HG02678 (cell line): ENCODE measurements at regions not wholly inside any gene's neighbourhood (a gene's known extent, or its start where the extent isn't known, plus 50 kb on each side); places are given as distances from the start of the nearest gene placed in this dataset.
"Not testable (repeated sequence)": the region's sequence is repeated elsewhere in the genome, so short reads cannot be mapped to it uniquely, and the experiment has no call there.

Experiments
- ATAC-seq: cut with Tn5 transposase; IDR thresholded peaks from one replicate; pipeline ENCODE4 v1.9.1; 2021; ENCODE audit warnings: mild to moderate bottlenecking, moderate library complexity; ENCODE audit not compliant: unreplicated experiment

- ATAC-seq, result no peak
Measured at GRCh38 chr11:121909596-121909995, 206.4 kb downstream of the BLID start.

DNA sequence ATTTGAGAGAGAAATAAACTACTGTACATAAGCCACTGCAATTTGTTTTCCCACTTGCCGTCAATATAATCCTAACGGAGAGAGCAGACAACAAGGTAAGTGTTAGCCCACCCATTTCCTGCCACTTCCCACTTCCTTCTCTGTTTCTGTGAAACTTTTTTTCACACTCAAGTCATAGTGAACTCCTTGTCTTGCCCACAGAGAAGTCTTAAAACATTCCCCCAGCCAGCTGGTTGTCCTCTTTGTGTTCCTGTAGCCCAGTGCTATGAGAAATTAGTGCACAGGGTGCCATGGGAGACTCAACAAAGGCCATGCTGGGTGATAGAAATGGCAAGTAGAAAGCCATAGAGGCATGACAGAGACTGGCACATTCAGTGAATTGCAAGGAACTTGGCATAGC is 208.6 kb downstream of the BLID start:
- no peak for ATAC-seq

GRCh38 chr11:121904148-121904547 is 211.9 kb downstream of the BLID start:
- ATAC-seq, result no peak

GRCh38 chr11:121901886-121902285 is 214.1 kb downstream of the BLID start:
- ATAC-seq, result no peak

DNA sequence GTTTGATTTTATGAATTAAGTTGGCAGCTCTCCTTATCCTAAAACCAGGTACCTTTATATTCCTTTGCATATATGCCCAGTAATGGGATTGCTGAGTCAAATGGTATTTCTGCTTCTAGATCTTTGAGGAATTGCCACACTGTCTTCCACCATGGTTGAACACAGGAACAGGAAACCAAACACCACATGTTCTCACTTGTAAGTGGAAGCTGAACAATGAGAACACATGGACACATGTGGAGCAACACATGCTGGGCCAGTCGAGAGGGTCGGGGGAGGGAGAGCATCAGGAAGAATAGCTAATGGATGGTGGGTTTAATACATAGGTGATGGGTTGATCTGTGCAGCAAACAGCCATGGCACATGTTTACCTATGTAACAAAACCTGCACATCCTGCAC is 214.6 kb downstream of the BLID start:
- ATAC-seq, result not testable (repeated sequence)

DNA sequence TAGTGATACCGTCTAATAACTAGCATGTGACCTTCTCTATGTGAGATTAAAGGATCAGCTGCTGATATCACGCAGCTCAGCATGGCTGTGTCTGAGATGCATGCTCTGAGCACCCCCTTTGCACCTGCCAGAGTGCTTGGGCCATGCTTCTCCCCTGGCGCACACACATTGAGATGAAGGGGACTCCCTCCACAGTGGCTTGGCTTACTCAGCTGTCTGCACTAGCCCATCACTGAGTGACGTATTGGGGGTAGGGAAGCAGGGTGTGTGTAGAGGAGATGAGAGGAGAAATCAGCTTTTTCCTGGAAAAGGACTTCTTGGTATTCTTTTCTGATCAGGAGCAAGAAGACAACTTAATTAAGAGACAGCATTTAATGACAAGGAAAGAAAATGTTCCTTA is 216.5 kb downstream of the BLID start:
- ATAC-seq, result no peak

GRCh38 chr11:121898903-121899302 is 217.1 kb downstream of the BLID start:
- no peak for ATAC-seq

DNA sequence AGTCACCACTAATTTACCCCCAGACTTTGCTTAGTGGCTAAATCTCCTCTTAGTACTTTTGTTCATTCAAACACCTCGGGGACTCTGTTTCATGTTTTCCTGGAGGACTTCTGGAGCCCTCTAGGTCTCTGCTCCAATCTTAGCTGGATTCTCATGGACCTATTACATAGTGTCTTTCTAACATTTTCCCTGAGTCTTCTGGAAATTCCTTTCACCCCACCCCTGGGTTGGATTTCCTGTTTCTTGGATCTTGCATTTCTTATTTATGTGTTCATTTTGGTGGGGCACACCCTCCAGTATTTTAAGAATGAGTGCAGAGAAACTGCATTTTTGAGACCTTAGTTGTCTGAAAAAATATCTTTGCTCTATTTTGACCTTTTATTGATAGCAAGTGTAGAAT is 220.1 kb downstream of the BLID start:
- no peak for ATAC-seq

GRCh38 chr11:121894581-121894980 is 221.4 kb downstream of the BLID start:
- ATAC-seq, result no peak

- no peak for ATAC-seq
Measured at GRCh38 chr11:121892863-121893262, 223.2 kb downstream of the BLID start.

DNA sequence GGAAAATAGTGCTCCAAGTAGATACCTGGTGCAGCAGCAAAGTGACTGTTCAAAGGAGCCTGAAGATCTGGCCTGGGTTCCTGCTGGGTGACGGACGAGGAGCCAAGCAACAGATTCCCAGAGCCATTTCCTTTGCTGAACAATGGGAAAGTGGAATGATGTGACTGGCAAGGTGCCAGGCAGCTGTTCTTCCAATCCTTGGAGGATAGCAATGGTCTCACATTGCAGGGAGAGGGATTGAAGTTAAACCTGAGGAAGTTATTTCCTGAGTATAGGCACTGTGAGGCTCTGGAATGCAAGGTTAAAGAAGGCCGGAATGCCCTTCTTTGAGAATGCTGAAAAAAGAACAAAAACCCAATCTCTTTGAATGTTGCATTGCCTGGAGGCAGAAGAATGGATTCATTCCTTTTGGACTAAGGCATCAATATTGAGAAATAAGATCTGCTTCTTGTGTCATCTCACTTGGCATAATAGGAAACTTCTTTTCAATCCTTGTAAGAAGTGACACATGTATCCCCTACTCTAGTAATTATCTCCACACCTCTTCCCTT is 223.8 kb downstream of the BLID start:
- no peak for ATAC-seq

DNA sequence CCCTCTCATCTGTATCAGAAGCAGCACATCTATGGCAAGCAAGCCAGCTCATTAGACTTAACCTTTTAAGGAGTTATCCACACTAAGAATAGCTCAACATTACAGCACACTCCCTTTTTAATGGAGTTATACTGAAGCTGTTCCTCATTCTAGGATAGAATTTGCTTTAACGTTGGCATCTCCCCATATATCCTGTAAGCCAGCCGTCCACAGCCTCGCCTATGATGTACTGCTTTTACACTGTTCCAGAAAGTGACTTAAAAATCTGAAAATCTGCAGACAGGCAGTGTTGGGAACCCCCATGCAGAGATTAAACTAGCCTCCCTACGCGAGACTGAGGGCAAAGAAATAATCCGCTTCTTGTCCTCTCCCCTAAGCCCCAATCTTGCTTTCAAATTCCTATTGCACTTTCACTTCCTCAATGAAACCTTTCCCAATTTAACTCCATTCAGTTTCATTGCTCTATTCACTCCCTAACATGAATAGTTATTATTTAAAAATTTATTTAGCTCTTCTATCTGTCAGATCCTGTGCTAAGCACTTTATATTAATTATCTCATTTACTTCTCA is 225.0 kb downstream of the BLID start:
- ATAC-seq, result no peak

GRCh38 chr11:121890377-121890776 is 225.6 kb downstream of the BLID start:
- no peak for ATAC-seq

- ATAC-seq, result no peak
Measured at GRCh38 chr11:121889931-121890330, 226.1 kb downstream of the BLID start.

DNA sequence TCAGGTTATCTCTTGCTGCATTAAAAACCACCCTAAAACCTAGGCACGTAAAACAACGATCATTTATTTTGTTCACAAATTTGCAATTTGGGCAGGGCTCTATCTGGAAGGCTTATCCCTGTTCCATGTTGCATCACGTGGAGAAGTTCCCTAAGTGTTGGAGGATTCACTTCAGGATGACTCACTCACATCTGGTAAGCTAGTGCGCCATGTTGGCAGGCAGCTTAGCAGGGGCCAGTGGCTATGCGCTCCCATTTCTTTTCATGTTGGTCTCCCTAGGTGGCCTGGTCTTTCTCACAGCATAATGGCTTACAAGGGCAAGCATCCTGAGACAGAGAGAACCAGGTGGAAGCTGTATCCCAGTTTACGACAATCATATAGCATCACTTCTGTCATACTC is 226.8 kb downstream of the BLID start:
- no peak for ATAC-seq

GRCh38 chr11:121887976-121888557 is 227.9 kb downstream of the BLID start:
- no peak for ATAC-seq

GRCh38 chr11:121887569-121887968 is 228.4 kb downstream of the BLID start:
- ATAC-seq, result no peak

GRCh38 chr11:121886996-121887395 is 229.0 kb downstream of the BLID start:
- no peak for ATAC-seq

GRCh38 chr11:121886005-121886734 is 229.8 kb downstream of the BLID start:
- ATAC-seq, result no peak

- ATAC-seq, result no peak
Measured at GRCh38 chr11:121884626-121885025, 231.4 kb downstream of the BLID start.

- no peak for ATAC-seq
Measured at GRCh38 chr11:121881806-121882205, 234.2 kb downstream of the BLID start.

- ATAC-seq, result no peak
Measured at GRCh38 chr11:121877152-121877551, 238.9 kb downstream of the BLID start.
